GM21786 (cell line): ENCODE measurements at regions not wholly inside any gene's neighbourhood (a gene's known extent, or its start where the extent isn't known, plus 50 kb on each side); places are given as distances from the start of the nearest gene placed in this dataset.

Experiments used
- ATAC-seq: cut with Tn5 transposase; IDR thresholded peaks from one replicate; pipeline ENCODE4 v1.9.1; 2021; ENCODE audit not compliant: unreplicated experiment

- ATAC-seq = no peak
Measured at GRCh38 chr2:204264085-204264553, 281.2 kb upstream of the PARD3B start.

GRCh38 chr2:204264621-204265140, 280.6 kb upstream of the PARD3B start:
- no peak for ATAC-seq

- ATAC-seq = no peak
Measured at GRCh38 chr2:204265681-204266181, 279.5 kb upstream of the PARD3B start.

GRCh38 chr2:204268458-204268857, 276.8 kb upstream of the PARD3B start:
- no peak for ATAC-seq

GRCh38 chr2:204268971-204269370, 276.3 kb upstream of the PARD3B start:
- ATAC-seq = no peak

GRCh38 chr2:204272089-204272488, 273.2 kb upstream of the PARD3B start:
- no peak for ATAC-seq

- ATAC-seq = no peak
Measured at GRCh38 chr2:204272610-204273287, 272.5 kb upstream of the PARD3B start.

GRCh38 chr2:204274429-204274828, 270.8 kb upstream of the PARD3B start:
- ATAC-seq = no peak

GRCh38 chr2:204274991-204275390, 270.3 kb upstream of the PARD3B start:
- ATAC-seq = no peak

GRCh38 chr2:204277226-204277625, 268.0 kb upstream of the PARD3B start:
- ATAC-seq = no peak

GRCh38 chr2:204278454-204278853, 266.8 kb upstream of the PARD3B start:
- ATAC-seq = no peak

GRCh38 chr2:204279819-204280218, 265.5 kb upstream of the PARD3B start:
- no peak for ATAC-seq

- ATAC-seq = no peak
Measured at GRCh38 chr2:204280262-204280668, 265.0 kb upstream of the PARD3B start.

- no peak for ATAC-seq
Measured at GRCh38 chr2:204282081-204282480, 263.2 kb upstream of the PARD3B start.

- no peak for ATAC-seq
Measured at GRCh38 chr2:204282525-204282924, 262.8 kb upstream of the PARD3B start.

- ATAC-seq = no peak
Measured at GRCh38 chr2:204289066-204289465, 256.2 kb upstream of the PARD3B start.

- ATAC-seq = no peak
Measured at GRCh38 chr2:204292439-204292838, 252.8 kb upstream of the PARD3B start.

GRCh38 chr2:204293884-204294747, 251.2 kb upstream of the PARD3B start:
- ATAC-seq = no peak

- ATAC-seq = no peak
Measured at GRCh38 chr2:204298404-204298803, 246.9 kb upstream of the PARD3B start.

GRCh38 chr2:204299766-204300165, 245.5 kb upstream of the PARD3B start:
- ATAC-seq = no peak

- ATAC-seq = no peak
Measured at GRCh38 chr2:204306667-204307066, 238.6 kb upstream of the PARD3B start.

- ATAC-seq = no peak
Measured at GRCh38 chr2:204312105-204312504, 233.2 kb upstream of the PARD3B start.
